ENCODE measurements at regions not wholly inside any gene's neighbourhood (a gene's known extent, or its start where the extent isn't known, plus 50 kb on each side); places are given as distances from the start of the nearest gene placed in this dataset.

GRCh38 chrX:5810636-5811035 lies 418.0 kb downstream of the NLGN4X start:
- no peaks in the 10 kb centered on the region for H3K9me3 ChIP-seq
- H3K4me3 ChIP-seq (ENCODE audit: low read depth, low read length): no peak overlapping the region
- no peaks in the 10 kb centered on the region for H3K4me1 Mint-ChIP-seq (ENCODE audit: low read depth, unreplicated experiment)
- H3K27me3 ChIP-seq (replicated peaks; ENCODE audit: control insufficient read depth, insufficient read depth, low read length): no peaks in the 10 kb centered on the region
- intact Hi-C loops (cut with micrococcal nuclease; ENCODE audit: unreplicated experiment): no loop called here
- no peak for DNase-seq
- H3K4me3 Mint-ChIP-seq (ENCODE audit: unreplicated experiment): no peak overlapping the region
- no TSS peak for BruUV-seq (replicated peaks)
- H3K27me3 Mint-ChIP-seq (ENCODE audit: insufficient read depth, unreplicated experiment): no peaks in the 10 kb centered on the region
- no peaks in the 10 kb centered on the region for H3K9me3 Mint-ChIP-seq (ENCODE audit: unreplicated experiment)
- TF ChIP-seq, protein P1, sequence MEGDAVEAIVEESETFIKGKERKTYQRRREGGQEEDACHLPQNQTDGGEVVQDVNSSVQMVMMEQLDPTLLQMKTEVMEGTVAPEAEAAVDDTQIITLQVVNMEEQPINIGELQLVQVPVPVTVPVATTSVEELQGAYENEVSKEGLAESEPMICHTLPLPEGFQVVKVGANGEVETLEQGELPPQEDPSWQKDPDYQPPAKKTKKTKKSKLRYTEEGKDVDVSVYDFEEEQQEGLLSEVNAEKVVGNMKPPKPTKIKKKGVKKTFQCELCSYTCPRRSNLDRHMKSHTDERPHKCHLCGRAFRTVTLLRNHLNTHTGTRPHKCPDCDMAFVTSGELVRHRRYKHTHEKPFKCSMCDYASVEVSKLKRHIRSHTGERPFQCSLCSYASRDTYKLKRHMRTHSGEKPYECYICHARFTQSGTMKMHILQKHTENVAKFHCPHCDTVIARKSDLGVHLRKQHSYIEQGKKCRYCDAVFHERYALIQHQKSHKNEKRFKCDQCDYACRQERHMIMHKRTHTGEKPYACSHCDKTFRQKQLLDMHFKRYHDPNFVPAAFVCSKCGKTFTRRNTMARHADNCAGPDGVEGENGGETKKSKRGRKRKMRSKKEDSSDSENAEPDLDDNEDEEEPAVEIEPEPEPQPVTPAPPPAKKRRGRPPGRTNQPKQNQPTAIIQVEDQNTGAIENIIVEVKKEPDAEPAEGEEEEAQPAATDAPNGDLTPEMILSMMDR (IDR thresholded peaks at IDR 0.05; ENCODE audit: insufficient read depth in 1 of 2, low read depth in 1 of 2, low read length in 1 of 2, severe bottlenecking in 1 of 2, unreplicated experiment in 1 of 2): no peak
- CTCF ChIA-PET: no interaction called here
- H3K27ac Mint-ChIP-seq (ENCODE audit: unreplicated experiment): no peak overlapping the region
- POLR2A ChIA-PET: no interaction called here
- no peaks in the 10 kb centered on the region for H3K36me3 Mint-ChIP-seq (ENCODE audit: insufficient read depth, unreplicated experiment)
- no peaks in the 10 kb centered on the region for H3K4me1 ChIP-seq
- H3K36me3 ChIP-seq (ENCODE audit: control insufficient read depth, insufficient read depth, low read length): no peaks in the 10 kb centered on the region

GRCh38 chrX:5807181-5807580 lies 421.5 kb downstream of the NLGN4X start:
- no peak for DNase-seq
- no peaks in the 10 kb centered on the region for H3K27me3 ChIP-seq (replicated peaks; ENCODE audit: control insufficient read depth, insufficient read depth, low read length)
- no peaks in the 10 kb centered on the region for H3K9me3 Mint-ChIP-seq (ENCODE audit: unreplicated experiment)
- peaks cover 3% of the 10 kb centered on the region for H3K27me3 Mint-ChIP-seq (ENCODE audit: insufficient read depth, unreplicated experiment)
- no peak overlapping the region for H3K4me3 Mint-ChIP-seq (ENCODE audit: unreplicated experiment)
- ChIA-PET POLR2A (no interaction called here), CTCF (no interaction called here)
- H3K36me3 Mint-ChIP-seq (ENCODE audit: insufficient read depth, unreplicated experiment): no peaks in the 10 kb centered on the region
- no peaks in the 10 kb centered on the region for H3K4me1 Mint-ChIP-seq (ENCODE audit: low read depth, unreplicated experiment)
- H3K4me3 ChIP-seq (ENCODE audit: low read depth, low read length): no peak overlapping the region
- H3K27ac Mint-ChIP-seq (ENCODE audit: unreplicated experiment): no peak overlapping the region
- no TSS peak for BruUV-seq (replicated peaks)
- no peaks in the 10 kb centered on the region for H3K9me3 ChIP-seq
- intact Hi-C loops (cut with micrococcal nuclease; ENCODE audit: unreplicated experiment): no loop called here
- no peaks in the 10 kb centered on the region for H3K36me3 ChIP-seq (ENCODE audit: control insufficient read depth, insufficient read depth, low read length)
- TF ChIP-seq, protein P1 (IDR thresholded peaks at IDR 0.05; ENCODE audit: insufficient read depth in 1 of 2, low read depth in 1 of 2, low read length in 1 of 2, severe bottlenecking in 1 of 2, unreplicated experiment in 1 of 2): no peak
- H3K4me1 ChIP-seq: no peaks in the 10 kb centered on the region

GRCh38 chrX:5802391-5802790 lies 426.3 kb downstream of the NLGN4X start:
- ChIA-PET CTCF (no interaction called here), POLR2A (no interaction called here)
- Histone ChIP-seq H3K9me3 (no peaks in the 10 kb centered on the region), H3K4me3 (ENCODE audit: low read depth, low read length) (no peak overlapping the region), H3K4me1 (no peaks in the 10 kb centered on the region), H3K36me3 (ENCODE audit: control insufficient read depth, insufficient read depth, low read length) (no peaks in the 10 kb centered on the region), H3K27me3 (replicated peaks; ENCODE audit: control insufficient read depth, insufficient read depth, low read length) (no peaks in the 10 kb centered on the region)
- intact Hi-C loops (cut with micrococcal nuclease; ENCODE audit: unreplicated experiment): no loop called here
- DNase-seq: no peak
- no TSS peak for BruUV-seq (replicated peaks)
- H3K27ac Mint-ChIP-seq (ENCODE audit: unreplicated experiment): no peak overlapping the region
- no peaks in the 10 kb centered on the region for H3K9me3 Mint-ChIP-seq (ENCODE audit: unreplicated experiment)
- no peak overlapping the region for H3K4me3 Mint-ChIP-seq (ENCODE audit: unreplicated experiment)
- H3K4me1 Mint-ChIP-seq (ENCODE audit: low read depth, unreplicated experiment): no peaks in the 10 kb centered on the region
- peaks cover 3% of the 10 kb centered on the region for H3K27me3 Mint-ChIP-seq (ENCODE audit: insufficient read depth, unreplicated experiment)
- TF ChIP-seq, protein P1 (IDR thresholded peaks at IDR 0.05; ENCODE audit: insufficient read depth in 1 of 2, low read depth in 1 of 2, low read length in 1 of 2, severe bottlenecking in 1 of 2, unreplicated experiment in 1 of 2): no peak
- H3K36me3 Mint-ChIP-seq (ENCODE audit: insufficient read depth, unreplicated experiment): no peaks in the 10 kb centered on the region
